ENCODE measurements at regions not wholly inside any gene's neighbourhood (a gene's known extent, or its start where the extent isn't known, plus 50 kb on each side); places are given as distances from the start of the nearest gene placed in this dataset.

- TF ChIP-seq CTCF (IDR thresholded peaks at IDR 0.05) (no peak), POLR2A (IDR thresholded peaks at IDR 0.05) (no peak)
These were observed 509.0 kb downstream of the BCL11A start for GRCh38 chr2:60044484-60044883.
